ENCODE measurements at regions not wholly inside any gene's neighbourhood (a gene's known extent, or its start where the extent isn't known, plus 50 kb on each side); places are given as distances from the start of the nearest gene placed in this dataset.
"Not testable (repeated sequence)": the region's sequence is repeated elsewhere in the genome, so short reads cannot be mapped to it uniquely, and the experiment has no call there.

GRCh38 chr2:183996825-183997793, 601.2 kb upstream of the ZNF804A start:
- no peak for DNase-seq (ENCODE audit: low read depth)

DNA sequence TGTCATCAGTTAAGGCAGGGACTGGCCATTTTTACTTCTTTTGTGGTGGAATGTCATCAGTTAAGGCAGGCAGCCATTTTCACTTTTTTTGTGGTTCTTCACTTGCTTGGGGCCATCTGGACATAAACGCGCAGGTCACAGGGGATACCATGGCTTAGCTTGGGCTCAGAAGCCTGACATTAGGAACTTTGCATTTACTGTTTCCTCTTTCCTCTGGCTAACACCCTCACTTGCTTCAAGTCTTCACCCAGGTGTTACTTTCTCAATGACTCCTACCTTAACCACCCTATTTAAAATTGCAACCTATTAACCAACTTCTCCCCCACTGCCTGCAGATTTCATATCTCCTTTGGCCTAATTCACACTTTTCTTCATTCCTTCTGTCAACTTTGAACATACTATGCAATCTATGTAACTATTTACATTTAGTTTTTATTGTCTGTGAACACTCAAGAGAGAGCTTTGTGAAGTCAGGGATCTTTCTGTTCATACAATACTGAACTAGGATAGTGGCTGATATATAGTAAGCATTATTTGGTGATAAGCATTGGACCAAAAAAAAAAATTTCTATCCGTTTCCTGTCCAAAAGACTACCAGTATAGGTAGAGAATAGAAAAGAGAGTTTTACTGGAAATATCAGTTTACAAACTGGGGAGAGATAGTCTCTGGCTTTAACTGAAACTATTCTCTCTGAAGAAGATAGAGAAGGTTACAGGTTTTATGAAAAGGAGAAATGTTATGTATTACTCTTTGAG, 600.1 kb upstream of the ZNF804A start:
- no peak for DNase-seq (ENCODE audit: low read depth)

DNA sequence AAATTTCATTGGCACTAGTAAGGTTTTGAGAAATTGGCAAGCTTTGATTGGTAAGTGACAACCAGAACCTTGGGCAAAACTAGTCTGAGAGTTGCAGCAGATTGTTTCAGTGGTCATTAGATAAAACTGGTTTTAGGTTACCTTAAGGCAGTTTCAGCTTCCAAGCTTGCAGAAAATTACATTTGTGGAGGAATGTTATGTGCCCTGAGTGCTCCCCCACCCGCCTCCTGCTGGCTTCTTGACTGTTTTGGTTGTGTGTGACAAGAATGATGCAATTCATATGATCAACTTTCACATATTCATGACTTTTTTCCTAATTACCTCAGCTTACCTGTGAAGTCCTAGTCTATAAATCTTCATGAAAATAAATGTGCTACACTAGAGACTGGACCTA, 599.5 kb upstream of the ZNF804A start:
- no peak for DNase-seq (ENCODE audit: low read depth)

DNA sequence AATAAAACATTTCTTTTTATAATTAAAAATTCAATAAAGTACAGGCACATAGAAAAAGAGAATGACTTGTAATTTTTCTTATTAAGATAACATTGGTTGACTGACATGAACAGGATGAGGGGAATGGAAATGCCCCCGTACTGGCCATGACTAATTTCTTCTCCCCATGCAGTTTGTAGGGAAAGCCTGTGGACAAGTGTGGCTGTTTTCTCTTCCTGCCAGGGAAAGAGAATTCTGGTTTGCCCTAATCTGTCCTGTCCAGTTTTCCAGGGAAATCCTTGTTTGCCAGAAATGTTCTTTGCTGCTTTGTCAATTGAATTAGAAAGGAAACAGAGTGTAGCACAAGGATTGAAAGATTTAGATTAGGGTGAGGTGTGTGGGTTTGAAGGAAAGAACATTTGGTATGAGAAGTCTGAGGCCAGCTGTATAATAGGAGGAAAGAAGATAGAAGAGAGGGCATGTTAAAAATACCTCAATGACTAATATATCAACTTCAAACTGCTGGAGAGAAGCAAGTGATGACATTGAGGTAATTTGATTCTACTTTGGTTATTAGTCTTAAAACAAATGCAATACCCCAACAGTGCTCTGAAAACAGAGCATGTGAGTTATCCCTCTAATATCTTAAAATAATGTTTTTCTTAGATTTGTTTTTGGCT, 593.9 kb upstream of the ZNF804A start:
- DNase-seq (ENCODE audit: low read depth) = no peak

DNA sequence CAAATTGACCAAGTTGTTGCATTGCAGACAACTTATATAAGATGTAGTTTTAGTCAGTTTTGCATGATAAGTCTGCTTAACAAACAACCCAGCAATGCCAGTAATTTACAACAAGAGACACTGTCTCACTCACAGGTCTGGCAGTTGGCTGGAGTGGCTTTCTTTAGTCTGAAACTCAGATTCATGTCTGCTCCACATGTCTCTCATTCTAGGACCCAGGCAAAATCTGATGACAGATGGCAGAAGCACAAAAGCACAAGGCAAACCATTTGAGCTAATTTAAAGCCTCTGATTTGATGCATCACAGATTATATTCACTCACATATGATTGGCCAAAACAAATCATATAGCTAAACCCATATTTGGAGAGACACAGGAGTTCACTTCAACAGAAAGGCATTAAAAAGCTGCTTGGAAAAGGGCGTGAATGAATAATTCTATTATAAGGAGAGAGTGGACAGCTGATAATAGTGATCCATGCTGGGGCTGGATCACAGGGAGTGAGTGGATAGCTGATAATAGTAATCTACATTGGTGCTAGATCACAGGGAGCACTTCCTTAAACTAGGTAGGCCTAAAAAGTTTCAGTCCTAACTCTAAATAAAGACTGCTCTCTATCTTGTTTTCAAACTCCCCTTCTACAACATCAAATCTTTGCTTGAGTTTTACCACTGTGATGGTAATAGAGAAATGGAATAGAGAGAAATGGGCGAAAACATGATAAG, 593.2 kb upstream of the ZNF804A start:
- DNase-seq (ENCODE audit: low read depth) = no peak

DNA sequence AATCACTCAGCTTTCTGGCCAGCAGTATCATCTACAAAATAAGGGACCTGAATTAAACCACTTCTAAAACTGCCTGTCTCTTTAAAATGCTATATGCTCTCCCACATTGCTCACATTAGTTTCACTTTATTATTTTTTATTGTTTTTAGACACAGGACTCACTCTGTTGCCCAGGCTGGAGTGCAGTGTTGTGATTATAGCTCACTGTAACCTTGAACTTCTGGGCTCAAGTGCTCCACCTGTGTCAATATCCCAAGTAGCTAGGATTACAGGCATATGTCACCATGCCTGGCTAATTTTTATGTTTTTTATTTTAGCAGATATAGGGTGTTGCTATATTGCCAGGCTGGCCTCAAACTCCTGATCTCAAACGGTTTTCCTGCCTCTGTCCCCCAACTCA, 591.3 kb upstream of the ZNF804A start:
- no peak for DNase-seq (ENCODE audit: low read depth)

- no peak for DNase-seq (ENCODE audit: low read depth)
Observed at GRCh38 chr2:184026961-184027360, 571.4 kb upstream of the ZNF804A start.

DNA sequence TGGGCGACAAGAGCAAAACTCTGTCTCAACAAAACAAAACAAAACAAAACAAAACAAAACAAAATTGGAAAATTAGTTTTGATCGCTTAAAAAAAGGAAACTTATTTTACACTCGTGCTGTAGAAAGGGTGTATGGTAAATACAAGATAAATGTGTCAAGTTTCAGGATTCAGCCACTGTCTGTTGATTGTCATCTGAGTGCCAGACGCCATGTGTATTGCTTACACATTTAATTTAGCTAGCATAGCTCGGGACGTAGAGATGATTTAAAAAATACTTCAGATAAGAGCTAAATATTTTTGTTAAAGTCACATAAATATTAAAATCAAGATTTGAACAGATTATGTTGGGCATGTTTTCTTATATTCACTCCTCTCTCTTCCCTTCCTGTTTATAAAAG, 568.1 kb upstream of the ZNF804A start:
- DNase-seq (ENCODE audit: low read depth) = no peak

- no peak for DNase-seq (ENCODE audit: low read depth)
Observed at GRCh38 chr2:184030989-184031388, 567.3 kb upstream of the ZNF804A start.

DNA sequence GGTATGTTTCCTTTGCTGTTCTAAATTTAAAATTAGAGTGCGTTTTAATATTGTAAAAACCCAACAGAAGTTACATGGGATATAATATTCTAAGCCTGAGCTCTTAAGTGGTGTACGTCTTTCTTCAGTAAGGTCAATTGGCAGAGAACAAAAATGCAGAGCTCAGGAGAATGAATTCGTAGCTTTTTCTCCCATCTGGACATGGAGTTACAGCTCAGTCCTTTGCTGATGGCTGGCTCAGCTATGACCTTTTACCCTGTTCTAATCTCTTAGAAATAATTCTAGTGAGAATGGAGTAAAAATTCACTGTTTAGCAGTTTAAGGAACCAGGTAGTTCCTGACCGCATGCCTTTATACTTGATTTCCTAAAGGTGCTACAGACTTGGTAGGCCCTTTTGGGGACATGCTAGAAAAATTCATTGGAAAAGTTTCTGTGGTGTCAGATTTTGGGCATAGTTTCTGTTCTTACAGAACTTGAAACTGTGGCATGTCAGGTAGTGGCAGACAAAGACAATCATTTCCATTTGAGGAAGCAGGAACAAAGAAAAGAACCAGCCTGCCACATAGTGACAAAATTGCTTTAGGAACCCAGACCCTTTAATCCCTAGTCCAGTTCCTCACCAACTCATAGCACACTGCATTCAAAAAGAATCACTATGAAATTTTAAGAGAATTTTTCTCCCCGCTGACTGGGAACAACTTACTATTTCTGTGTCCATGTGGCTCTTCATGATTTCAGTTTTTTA, 566.8 kb upstream of the ZNF804A start:
- no peak for DNase-seq (ENCODE audit: low read depth)

- DNase-seq (ENCODE audit: low read depth) = no peak
Observed at GRCh38 chr2:184032983-184033382, 565.3 kb upstream of the ZNF804A start.

GRCh38 chr2:184037273-184037672, 561.1 kb upstream of the ZNF804A start:
- DNase-seq (ENCODE audit: low read depth) = no peak

- DNase-seq (ENCODE audit: low read depth) = no peak
Observed at GRCh38 chr2:184039493-184039892, 558.8 kb upstream of the ZNF804A start.

- no peak for DNase-seq (ENCODE audit: low read depth)
Observed at GRCh38 chr2:184040230-184040629, 558.1 kb upstream of the ZNF804A start.

DNA sequence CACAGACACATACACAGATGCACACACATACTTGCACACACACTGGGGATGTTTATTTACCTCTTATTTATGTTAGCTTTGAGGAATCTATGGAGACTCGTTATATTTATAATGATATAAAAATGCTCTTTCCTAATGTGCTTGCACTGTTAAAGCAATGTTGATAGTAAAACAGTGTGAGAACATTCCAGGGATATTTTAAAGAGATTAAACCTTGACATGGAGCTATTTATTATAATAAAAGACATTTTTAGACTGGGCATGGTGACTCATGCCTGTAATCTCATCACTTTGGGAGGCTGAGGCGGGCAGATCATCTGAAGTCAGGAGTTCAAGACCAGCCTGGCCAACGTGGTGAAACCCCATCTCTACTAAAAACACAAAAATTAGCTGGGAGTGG, 557.3 kb upstream of the ZNF804A start:
- no peak for DNase-seq (ENCODE audit: low read depth)

DNA sequence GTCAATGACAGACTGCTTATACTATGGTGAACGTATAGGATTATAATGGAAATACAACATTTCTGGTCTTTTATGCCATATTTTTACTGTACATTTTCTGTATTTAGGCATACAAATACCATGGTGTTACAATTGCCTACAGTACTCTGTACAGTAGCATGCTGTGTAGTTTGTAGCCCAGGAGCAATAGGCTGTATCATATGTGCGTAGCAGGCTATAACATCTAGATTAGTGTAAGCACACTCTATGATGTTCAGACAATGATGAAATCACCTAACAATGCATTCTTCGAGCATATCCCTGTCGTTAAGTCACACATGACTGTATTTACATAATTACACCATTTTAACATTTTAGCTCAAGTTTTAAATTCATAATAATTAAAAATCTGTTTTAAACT, 556.6 kb upstream of the ZNF804A start:
- no peak for DNase-seq (ENCODE audit: low read depth)

- DNase-seq (ENCODE audit: low read depth) = no peak
Observed at GRCh38 chr2:184047536-184047935, 550.8 kb upstream of the ZNF804A start.

GRCh38 chr2:184049566-184049965, 548.8 kb upstream of the ZNF804A start:
- DNase-seq (ENCODE audit: low read depth) = no peak

DNA sequence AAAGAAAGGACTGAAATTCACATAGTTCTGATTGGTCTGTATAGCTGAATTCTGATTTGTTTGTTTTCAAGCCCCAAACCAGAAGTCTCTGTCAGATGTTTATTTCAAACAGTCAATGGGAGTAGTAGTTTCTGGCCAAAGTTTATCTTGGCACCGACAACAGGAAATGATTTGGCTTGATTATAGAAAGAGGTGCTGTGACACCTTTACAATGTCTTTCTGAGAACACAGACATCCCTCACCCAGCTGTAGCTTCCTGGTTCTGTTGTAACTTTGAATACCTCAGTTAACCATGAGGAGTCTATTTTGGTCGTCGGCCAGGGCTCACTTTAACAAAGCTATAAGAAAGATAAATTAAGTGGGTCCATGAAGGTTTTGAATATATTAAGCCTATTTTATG, 545.0 kb upstream of the ZNF804A start:
- no peak for DNase-seq (ENCODE audit: low read depth)

- DNase-seq (ENCODE audit: low read depth) = not testable (repeated sequence)
Observed at GRCh38 chr2:184054419-184054818, 543.9 kb upstream of the ZNF804A start.

DNA sequence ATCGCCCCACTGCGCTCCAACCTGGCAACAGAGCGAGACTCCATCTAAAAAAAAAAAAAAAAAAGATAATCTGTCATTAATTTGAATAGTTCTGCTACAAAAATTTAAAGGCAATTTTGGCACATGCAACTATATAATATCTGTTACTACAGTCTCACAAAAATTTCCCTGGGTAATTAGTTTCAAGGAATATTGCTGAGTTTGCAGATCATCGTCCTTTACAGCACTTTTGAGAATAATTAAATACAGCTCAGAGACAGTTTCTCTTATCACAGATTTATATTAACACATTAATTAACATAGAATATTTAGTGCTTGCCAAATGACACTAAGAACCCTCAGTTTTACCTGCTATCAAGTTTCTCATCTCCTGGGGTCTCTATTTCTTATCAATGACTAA, 540.4 kb upstream of the ZNF804A start:
- no peak for DNase-seq (ENCODE audit: low read depth)
